H9 (cell line): ENCODE measurements at regions not wholly inside any gene's neighbourhood (a gene's known extent, or its start where the extent isn't known, plus 50 kb on each side); places are given as distances from the start of the nearest gene placed in this dataset.
A peak's percentile ranks its signal among the peaks of the same experiment; 100 is the strongest.

Experiments used
- DNase-seq: peaks from one replicate; pipeline ENCODE4 v3.0.0-alpha.2; 2017
- H2AFZ ChIP-seq: one replicate; pipeline ENCODE4 v1.6.1; 2013; ENCODE audit warnings: mild to moderate bottlenecking, low read length, control low read depth, moderate library complexity
- H2AK5ac ChIP-seq: 2 replicates; pipeline ENCODE4 v1.6.1; 2013; ENCODE audit warnings: low read length, control low read depth, mixed read lengths; ENCODE audit not compliant: insufficient read length
- H2BK120ac ChIP-seq: one replicate; pipeline ENCODE4 v1.6.1; 2013; ENCODE audit warnings: low read depth, mild to moderate bottlenecking, low read length, control low read depth, inconsistent platforms; ENCODE audit not compliant: poor library complexity, severe bottlenecking
- H2BK12ac ChIP-seq: 2 replicates; pipeline ENCODE4 v1.6.1; 2013; ENCODE audit warnings: low read length, control low read depth, mixed read lengths, low read depth; ENCODE audit not compliant: insufficient read length
- H2BK15ac ChIP-seq: 2 replicates; pipeline ENCODE4 v1.6.1; 2013; ENCODE audit warnings: low read depth, low read length, control low read depth
- H2BK20ac ChIP-seq: one replicate; pipeline ENCODE4 v1.6.1; 2013; ENCODE audit warnings: low read depth, mild to moderate bottlenecking, low read length, control low read depth, inconsistent platforms; ENCODE audit not compliant: poor library complexity, severe bottlenecking
- H2BK5ac ChIP-seq: 2 replicates; pipeline ENCODE4 v1.6.1; 2013; ENCODE audit warnings: low read length, control low read depth, mixed read lengths; ENCODE audit not compliant: insufficient read length
- H3K14ac ChIP-seq: 2 replicates; pipeline ENCODE4 v1.6.1; 2013; ENCODE audit warnings: low read length, control low read depth; ENCODE audit not compliant: insufficient read depth
- H3K18ac ChIP-seq: 2 replicates; pipeline ENCODE4 v1.6.1; 2013; ENCODE audit warnings: low read depth, mild to moderate bottlenecking, mixed read lengths, low read length, control low read depth; ENCODE audit not compliant: insufficient read length
- H3K23ac ChIP-seq: 2 replicates; pipeline ENCODE4 v1.6.1; 2013; ENCODE audit warnings: low read length, control low read depth, mixed read lengths, low read depth; ENCODE audit not compliant: insufficient read length
- H3K23me2 ChIP-seq: 2 replicates; pipeline ENCODE4 v1.6.1; 2013; ENCODE audit warnings: low read depth, mild to moderate bottlenecking, mixed read lengths, low read length, control low read depth; ENCODE audit not compliant: insufficient read length, poor library complexity, severe bottlenecking
- H3K27ac ChIP-seq: 2 replicates; pipeline ENCODE4 v1.5.1; 2013; ENCODE audit warnings: low read length, control low read depth, mixed read lengths, low read depth; ENCODE audit not compliant: insufficient read length
- H3K27me3 ChIP-seq: 2 replicates; pipeline ENCODE4 v1.6.1; 2013; ENCODE audit warnings: low read length, control low read depth, inconsistent platforms; ENCODE audit not compliant: insufficient read depth
- H3K4ac ChIP-seq: 2 replicates; pipeline ENCODE4 v1.6.1; 2013; ENCODE audit warnings: low read depth, mild to moderate bottlenecking, control low read depth, inconsistent platforms, low read length, moderate library complexity
- H3K4me1 ChIP-seq: 2 replicates; pipeline ENCODE4 v1.6.1; 2013; ENCODE audit warnings: low read length, control low read depth, inconsistent platforms; ENCODE audit not compliant: insufficient read depth
- H3K4me2 ChIP-seq: 2 replicates; pipeline ENCODE4 v1.6.1; 2013; ENCODE audit warnings: low read length, control low read depth, mixed read lengths; ENCODE audit not compliant: insufficient read length, insufficient read depth
- H3K56ac ChIP-seq: 2 replicates; pipeline ENCODE4 v1.6.1; 2013; ENCODE audit warnings: low read depth, mild to moderate bottlenecking, mixed read lengths, low read length, control low read depth; ENCODE audit not compliant: insufficient read length
- H3K79me1 ChIP-seq: 2 replicates; pipeline ENCODE4 v1.6.1; 2013; ENCODE audit warnings: low read depth, mild to moderate bottlenecking, moderate library complexity, low read length, control low read depth, inconsistent platforms; ENCODE audit not compliant: insufficient read depth, poor library complexity, severe bottlenecking
- H3K79me2 ChIP-seq: 2 replicates; pipeline ENCODE4 v1.6.1; 2013; ENCODE audit warnings: low read length, control low read depth, inconsistent platforms; ENCODE audit not compliant: insufficient read depth
- H3K9ac ChIP-seq: 2 replicates; pipeline ENCODE4 v1.6.1; 2013; ENCODE audit warnings: low read length, control low read depth, mixed read lengths; ENCODE audit not compliant: insufficient read length; ENCODE audit errors: extremely low read depth
- H3K9me3 ChIP-seq: one replicate; pipeline ENCODE4 v1.6.1; 2013; ENCODE audit warnings: low read depth, low read length, inconsistent platforms; ENCODE audit not compliant: control insufficient read depth
- H3T11ph ChIP-seq: one replicate; pipeline ENCODE4 v1.6.1; 2013; ENCODE audit warnings: mild to moderate bottlenecking, low read length, control low read depth, inconsistent platforms
- H4K20me1 ChIP-seq: one replicate; pipeline ENCODE4 v1.6.1; 2013; ENCODE audit not compliant: control insufficient read depth, insufficient read length, insufficient read depth
- H4K5ac ChIP-seq: 2 replicates; pipeline ENCODE4 v1.6.1; 2013; ENCODE audit warnings: low read depth, mild to moderate bottlenecking, mixed read lengths, low read length, control low read depth; ENCODE audit not compliant: insufficient read length
- H4K8ac ChIP-seq: replicated peaks from 2 replicates; pipeline ENCODE4 v1.6.1; 2013; ENCODE audit warnings: low read length, control low read depth, mixed read lengths, low read depth; ENCODE audit not compliant: insufficient read length
- H4K91ac ChIP-seq: 2 replicates; pipeline ENCODE4 v1.6.1; 2013; ENCODE audit warnings: low read depth, mild to moderate bottlenecking, moderate library complexity, mixed read lengths, low read length, control low read depth; ENCODE audit not compliant: insufficient read length
- H3K27ac Mint-ChIP-seq, 3 experiments: 2 replicates in 2 of 3; 3 replicates in 1 of 3; pipeline ENCODE4 v1.8.0; 2020 to 2021; ENCODE audit warnings: mixed read lengths in 3 of 3, mild to moderate bottlenecking in 1 of 3, moderate library complexity in 1 of 3
- H3K27me3 Mint-ChIP-seq: 2 replicates; pipeline ENCODE4 v1.8.0; 2021; ENCODE audit warnings: low read depth, mild to moderate bottlenecking, moderate library complexity, mixed read lengths
- H3K36me3 Mint-ChIP-seq, 3 experiments: 2 replicates in 2 of 3; 3 replicates in 1 of 3; pipeline ENCODE4 v1.8.0; 2020 to 2021; ENCODE audit warnings: low read depth in 3 of 3, mixed read lengths in 3 of 3; ENCODE audit not compliant: insufficient read depth in 1 of 3
- H3K4me1 Mint-ChIP-seq, 2 experiments: 2 replicates each; pipeline ENCODE4 v1.8.0; 2020; ENCODE audit warnings: mixed read lengths in 2 of 2
- H3K4me3 Mint-ChIP-seq, 2 experiments: 2 replicates in 1 of 2; 3 replicates in 1 of 2; pipeline ENCODE4 v1.8.0; 2020 to 2021; ENCODE audit warnings: mild to moderate bottlenecking in 2 of 2, mixed read lengths in 2 of 2, moderate library complexity in 1 of 2
- H3K9me3 Mint-ChIP-seq, 2 experiments: 2 replicates in 1 of 2; 3 replicates in 1 of 2; pipeline ENCODE4 v1.8.0; 2020; ENCODE audit warnings: mild to moderate bottlenecking in 2 of 2, mixed read lengths in 2 of 2, moderate library complexity in 1 of 2
- CTCF ChIP-seq: fragments of 200-600 bp; sonication (generic); conservative IDR thresholded peaks from 3 replicates; pipeline ENCODE4 v1.8.0; 2021; ENCODE audit warnings: antibody characterized with exemption, mild to moderate bottlenecking
- WGBS: extraction: QIAGEN DNeasy Blood & Tissue Kit; methylation state at CpG from one replicate; pipeline ENCODE4 v1.1.7; 2013; ENCODE audit warnings: missing lambda C conversion rate, low lambda C conversion rate, mixed read lengths; ENCODE audit not compliant: insufficient read length; ENCODE audit errors: extremely low coverage; 5-methylcytosine and 5-hydroxymethylcytosine counted together

GRCh38 chr2:34365932-34366331, 766.8 kb upstream of the FAM98A start:
- peak overlapping the region; percentile 11 for H3K27ac ChIP-seq
- no peak overlapping the region for H2BK5ac ChIP-seq
- H4K5ac ChIP-seq, result no peak overlapping the region
- H3K9ac ChIP-seq, result no peak overlapping the region
- DNase-seq, result peak; percentile 88
- no peaks in the 10 kb centered on the region for H4K20me1 ChIP-seq
- no peaks in the 10 kb centered on the region for H3K27me3 ChIP-seq
- H2BK120ac ChIP-seq, result no peak overlapping the region
- no peak overlapping the region for H4K8ac ChIP-seq
- no peak overlapping the region for H2BK15ac ChIP-seq
- no peaks in the 10 kb centered on the region; the same call in 1 of the 2 replicates for H3K4me1 ChIP-seq
- H2BK12ac ChIP-seq, result no peak overlapping the region
- no peak overlapping the region for H3K14ac ChIP-seq
- H3K56ac ChIP-seq, result no peak overlapping the region
- no peaks in the 10 kb centered on the region; the same call in 1 of the 2 replicates for H3K27me3 Mint-ChIP-seq
- no peaks in the 10 kb centered on the region; a peak in 1 of 7 replicates for H3K36me3 Mint-ChIP-seq
- no peak overlapping the region for H2BK20ac ChIP-seq
- H3K9me3 ChIP-seq, result no peaks in the 10 kb centered on the region
- no peaks in the 10 kb centered on the region for H3K79me2 ChIP-seq
- H4K91ac ChIP-seq, result no peak overlapping the region
- no peak overlapping the region for H2AFZ ChIP-seq
- no peaks in the 10 kb centered on the region for H3K23me2 ChIP-seq
- H3K79me1 ChIP-seq, result no peaks in the 10 kb centered on the region
- H3K4ac ChIP-seq, result no peak overlapping the region
- H3K4me1 Mint-ChIP-seq, result peaks cover 54 to 66% of the 10 kb centered on the region in 2 experiments
- no peak overlapping the region for H3T11ph ChIP-seq
- H3K27ac Mint-ChIP-seq, result peak overlapping the region; percentile 84 to 99 (median 87)
- no peak overlapping the region for H2AK5ac ChIP-seq
- no CpG with 5 or more reads among the region's 3 CpGs for WGBS
- H3K4me3 Mint-ChIP-seq, result peak overlapping the region; percentile 41 to 47
- H3K9me3 Mint-ChIP-seq, result no peaks in the 10 kb centered on the region
- no peak overlapping the region for H3K23ac ChIP-seq
- no peak overlapping the region for H3K18ac ChIP-seq
- TF ChIP-seq CTCF, result no peak
- H3K4me2 ChIP-seq, result peak overlapping the region; percentile 28
